HG03139 (cell line): ENCODE measurements at regions not wholly inside any gene's neighbourhood (a gene's known extent, or its start where the extent isn't known, plus 50 kb on each side); places are given as distances from the start of the nearest gene placed in this dataset.
A peak's percentile ranks its signal among the peaks of the same experiment; 100 is the strongest.
"Not testable (repeated sequence)": the region's sequence is repeated elsewhere in the genome, so short reads cannot be mapped to it uniquely, and the experiment has no call there.

Experiments
- ATAC-seq: cut with Tn5 transposase; IDR thresholded peaks from one replicate; pipeline ENCODE4 v1.9.1; 2021; ENCODE audit not compliant: unreplicated experiment

- ATAC-seq = peak; percentile 74
Observed at GRCh38 chr6:27132532-27133280, 114.8 kb upstream of the PRSS16 start.

DNA sequence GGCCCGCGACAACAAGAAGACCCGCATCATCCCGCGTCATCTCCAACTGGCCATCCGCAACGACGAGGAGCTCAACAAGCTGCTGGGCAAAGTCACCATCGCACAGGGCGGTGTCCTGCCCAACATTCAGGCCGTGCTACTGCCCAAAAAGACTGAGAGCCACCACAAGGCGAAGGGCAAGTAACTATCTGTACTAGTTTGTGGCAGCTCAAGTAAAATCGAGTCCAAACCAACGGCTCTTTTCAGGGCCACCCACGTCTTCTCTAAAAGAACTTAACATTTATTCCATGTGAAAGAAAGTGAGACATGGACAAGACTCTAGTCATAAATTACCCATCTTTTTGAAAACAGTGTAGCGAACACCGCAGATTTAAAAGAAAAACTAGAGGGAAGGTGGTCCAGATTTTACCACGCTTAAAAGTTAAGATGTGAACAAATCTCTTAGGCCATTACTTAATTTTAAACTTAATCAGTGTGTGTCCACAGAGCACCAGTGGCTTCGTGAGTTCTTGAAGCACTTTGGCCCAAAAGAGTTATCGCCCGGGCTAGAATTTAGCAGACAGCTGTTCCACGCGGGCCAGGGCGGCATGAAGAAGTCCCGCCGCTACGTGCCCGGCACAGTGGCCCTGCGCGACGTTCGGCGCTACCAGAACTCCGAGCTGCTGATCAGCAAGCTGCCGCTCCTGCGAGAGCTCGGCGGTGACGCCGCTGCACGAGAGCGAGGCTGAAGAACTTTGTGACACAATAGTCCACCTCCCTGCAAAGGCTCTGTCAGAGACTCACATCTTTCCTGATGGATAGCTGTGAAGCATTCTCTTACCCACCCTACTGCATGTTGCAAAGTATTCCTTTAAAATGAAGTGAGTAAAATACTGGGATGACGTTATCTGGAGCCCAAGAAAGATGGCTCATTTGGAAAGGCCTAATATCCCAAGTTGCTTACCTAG is 113.9 kb upstream of the PRSS16 start:
- no peak for ATAC-seq

DNA sequence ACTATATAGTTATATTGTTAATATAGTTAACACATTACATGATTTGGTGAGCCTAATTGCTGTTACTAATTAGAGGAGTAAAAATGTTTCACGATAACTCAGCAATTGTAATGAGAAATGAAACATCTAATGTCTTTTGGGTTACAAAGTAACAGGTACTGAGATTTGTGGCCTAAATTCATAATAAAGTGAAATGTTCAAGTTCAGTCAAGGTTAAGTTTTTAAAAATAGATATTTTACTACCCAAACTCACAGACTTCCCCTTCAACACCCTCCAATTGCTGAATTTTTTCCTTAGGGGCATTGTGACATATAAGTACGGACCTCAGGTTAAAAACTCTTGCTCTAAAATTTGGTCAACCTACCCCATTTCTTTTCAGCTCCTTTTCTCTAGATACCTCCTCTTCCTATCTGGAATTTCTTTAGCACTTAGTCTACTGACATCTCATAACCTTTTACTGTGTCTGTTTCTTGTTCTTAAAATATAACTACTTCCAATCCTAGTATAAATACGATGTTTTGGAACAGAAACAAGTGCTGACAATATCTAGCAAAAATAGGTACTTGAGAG is 112.3 kb upstream of the PRSS16 start:
- ATAC-seq = no peak

DNA sequence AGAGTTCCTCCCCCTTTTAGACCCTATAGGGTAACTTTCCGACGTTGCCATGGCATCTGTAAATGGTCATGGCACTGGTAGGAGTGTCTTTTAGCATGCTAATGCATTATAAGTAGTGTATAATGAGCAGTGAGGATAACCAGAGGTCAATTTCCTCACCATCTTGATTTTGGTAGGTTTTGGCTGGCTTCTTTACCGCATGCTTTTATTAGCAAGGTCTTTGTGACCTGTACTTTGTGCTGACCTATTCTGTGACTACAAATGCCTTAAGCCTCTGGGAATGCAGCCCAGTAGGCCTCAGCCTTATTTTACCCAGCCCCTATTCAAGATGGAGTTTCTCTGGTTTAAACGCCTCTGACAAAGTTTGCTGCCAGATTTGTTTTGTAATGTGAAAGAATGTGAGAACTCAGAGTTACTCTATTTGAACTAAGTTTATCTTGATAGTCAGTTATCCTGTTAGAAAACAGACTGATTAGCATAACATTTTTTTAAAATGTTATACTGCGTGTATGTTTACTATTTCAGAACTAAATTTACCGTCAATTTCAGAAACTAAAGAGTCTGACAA is 111.3 kb upstream of the PRSS16 start:
- no peak for ATAC-seq

DNA sequence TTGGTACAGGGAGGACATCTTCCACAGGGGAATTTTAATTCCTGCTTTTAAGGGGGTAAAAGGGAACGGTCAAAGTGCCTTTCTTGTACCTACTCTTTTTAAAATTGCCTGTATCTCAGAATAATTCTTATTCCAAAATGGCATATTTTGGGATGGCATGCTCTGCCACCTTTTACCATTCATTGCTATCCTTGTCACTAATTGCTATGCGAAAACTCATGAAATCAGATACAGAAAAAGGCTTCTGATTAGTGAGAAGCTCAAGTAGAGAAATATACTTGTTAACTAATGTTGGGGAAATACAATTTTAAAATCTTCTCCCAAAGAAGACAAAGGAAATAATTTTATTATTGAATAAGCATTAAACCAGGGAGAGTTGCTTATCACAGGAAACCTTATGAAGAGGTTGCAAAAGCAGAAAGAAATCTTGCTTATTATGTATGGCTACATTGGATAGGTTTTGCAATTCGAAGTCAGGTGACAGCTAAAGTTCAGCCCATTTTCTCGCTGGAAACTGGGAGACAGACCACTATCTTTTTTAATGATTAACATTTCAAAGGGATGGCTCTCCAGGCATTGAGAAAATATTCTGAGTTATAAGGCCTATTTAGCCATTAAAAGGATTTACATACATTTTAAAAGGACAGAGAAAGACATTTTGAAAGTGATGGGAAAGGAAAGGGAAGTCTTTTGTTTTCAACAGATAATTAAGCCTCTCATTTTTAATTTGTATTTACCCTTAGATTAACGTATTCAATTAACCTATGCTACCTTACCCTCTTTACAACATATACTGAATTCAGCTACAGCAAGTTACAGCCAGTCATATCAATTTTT is 110.3 kb upstream of the PRSS16 start:
- no peak for ATAC-seq

- no peak for ATAC-seq
Observed at GRCh38 chr6:27138406-27138805, 109.1 kb upstream of the PRSS16 start.

DNA sequence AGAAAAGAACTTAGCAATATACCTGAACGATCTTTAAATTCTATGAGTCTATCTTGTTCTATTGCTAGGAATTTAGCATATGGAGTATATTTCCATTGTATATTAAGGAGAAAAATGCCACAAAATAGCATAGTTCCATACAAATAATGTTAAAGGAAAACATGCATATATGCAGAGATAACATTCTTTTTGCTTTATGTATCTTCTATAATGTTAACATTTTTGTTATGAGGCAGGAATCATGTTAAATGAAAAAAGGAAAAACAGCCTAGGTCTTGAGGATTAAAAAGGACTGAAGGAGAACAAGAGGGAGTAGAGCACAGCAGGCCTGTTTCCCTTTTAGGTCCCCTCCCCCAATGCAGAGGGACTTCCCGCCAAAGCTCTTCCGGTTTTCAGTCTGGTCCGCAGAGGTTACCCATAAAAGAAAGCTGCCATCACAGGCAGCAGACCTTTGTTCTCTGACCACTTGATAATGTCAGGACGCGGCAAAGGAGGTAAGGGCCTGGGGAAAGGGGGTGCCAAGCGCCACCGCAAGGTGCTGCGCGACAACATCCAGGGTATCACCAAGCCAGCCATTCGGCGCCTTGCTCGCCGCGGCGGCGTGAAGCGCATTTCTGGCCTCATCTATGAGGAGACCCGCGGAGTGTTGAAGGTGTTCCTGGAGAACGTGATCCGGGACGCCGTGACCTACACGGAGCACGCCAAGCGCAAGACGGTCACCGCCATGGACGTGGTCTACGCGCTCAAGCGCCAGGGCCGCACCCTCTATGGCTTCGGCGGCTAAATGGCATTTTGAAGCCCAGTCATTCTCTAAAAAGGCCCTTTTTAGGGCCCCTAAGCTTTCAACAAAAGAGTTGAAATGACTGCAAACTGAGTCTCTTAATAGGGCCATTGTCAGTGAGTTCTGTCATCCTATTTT is 108.4 kb upstream of the PRSS16 start:
- peak; percentile 42 for ATAC-seq

DNA sequence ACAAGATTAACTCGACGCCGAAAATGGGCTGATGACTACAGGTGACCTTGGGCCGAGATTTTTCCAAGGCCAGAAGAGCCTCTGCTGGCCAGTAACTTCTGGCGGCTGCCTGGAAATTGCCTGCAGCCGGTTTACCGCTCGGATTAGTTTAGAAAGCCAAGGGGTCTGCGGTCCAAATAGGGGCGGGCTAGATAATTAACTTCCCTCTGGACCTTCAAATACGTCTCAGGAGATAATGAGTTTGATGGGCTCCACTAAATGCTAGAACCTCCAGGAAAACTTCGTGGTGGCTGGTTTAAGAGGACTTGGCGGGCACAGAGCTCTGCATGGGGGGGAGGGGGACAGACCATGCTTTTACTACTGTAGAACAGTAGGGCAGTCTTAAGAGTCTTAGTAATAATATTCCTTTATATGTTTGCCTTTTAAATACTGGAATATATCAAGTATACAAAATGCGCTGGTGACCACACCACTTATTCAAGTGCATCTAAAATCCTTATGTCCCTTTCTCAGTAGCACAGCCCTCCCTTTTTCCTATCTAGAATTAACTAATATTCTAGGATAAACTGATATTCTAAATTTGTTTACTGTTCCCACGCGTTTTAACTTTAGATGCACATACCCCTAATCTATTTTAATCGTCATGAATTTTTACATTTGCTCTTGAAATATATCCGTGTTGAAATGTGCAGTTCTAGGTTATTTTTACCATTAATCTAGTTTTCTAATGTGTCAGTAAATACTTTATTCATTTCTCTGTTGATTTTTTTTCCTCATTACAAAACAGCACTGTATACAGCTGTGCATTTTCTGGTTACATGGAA is 107.5 kb upstream of the PRSS16 start:
- peak; percentile 19 for ATAC-seq

DNA sequence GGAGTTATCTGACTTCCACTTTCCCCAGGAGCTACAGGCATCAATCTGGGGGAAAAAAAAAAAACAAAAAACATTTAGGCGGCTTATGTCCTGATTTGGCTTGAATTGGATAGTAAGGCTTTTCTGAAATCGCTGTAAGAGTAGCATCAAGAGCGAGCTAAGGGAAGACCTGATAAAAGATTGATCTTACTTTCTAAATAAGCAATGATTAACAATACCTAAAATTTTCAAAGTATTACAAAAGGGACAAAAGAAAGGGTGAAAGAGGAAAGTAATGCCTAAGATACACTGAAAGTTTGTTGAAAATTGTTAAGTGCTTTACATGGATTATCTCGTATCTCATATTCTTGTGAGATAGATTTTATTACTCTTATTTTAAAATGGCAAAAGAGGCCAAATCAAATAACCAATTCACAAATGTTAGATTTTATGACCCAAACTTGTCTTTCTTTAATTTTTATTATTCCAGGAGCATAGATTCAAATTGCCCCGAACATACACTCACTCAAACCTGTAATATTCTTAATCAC is 106.4 kb upstream of the PRSS16 start:
- no peak for ATAC-seq

DNA sequence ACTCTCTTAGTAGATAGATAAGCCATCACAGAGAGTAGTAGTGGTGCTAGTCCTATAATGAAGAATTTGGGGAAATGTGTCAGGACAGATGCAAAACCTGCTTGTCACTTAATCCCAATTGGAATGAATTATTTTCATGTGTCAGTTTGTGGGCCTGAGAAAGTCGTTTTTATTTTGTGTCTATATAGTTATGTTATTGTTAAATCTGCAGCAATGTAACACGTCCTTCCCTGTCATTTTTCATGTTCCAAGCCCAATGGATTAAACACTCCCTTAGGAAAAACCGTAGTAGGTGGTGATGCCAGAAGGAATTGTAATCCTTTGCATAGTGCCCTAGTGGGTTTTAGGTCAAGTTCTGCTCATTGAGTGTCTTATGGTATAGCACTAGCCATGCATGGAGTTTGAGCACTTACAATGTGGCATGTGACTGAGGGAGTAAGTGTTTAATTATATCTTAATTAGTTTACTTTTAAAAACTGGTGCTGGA is 105.9 kb upstream of the PRSS16 start:
- ATAC-seq = no peak

GRCh38 chr6:27143020-27143388 is 104.5 kb upstream of the PRSS16 start:
- ATAC-seq = not testable (repeated sequence)

DNA sequence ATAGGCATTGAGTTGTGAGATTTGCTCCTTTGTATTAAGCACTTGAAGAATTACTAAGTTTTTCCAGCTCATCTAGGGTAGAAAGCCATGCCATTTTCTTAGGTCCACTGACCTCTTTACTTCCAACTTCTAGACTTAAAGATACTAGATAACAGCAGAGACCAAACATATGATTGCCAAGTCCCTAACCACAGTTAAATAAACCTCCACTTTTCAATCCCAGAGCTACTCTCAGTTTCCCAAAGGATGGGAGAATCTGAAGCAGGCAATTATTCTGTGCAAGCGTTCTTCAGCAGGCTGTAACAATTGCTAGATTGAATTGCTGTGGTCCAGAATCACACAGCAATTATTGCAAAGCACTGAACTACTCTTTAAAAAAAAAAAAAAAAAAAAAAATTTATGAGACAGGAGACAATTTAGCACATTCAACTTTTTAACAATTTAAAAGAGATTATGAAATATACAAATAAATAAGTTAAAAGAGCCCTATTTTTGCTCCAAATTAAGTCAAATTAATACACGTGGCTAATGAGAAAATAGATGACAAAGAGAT is 104.0 kb upstream of the PRSS16 start:
- no peak for ATAC-seq

DNA sequence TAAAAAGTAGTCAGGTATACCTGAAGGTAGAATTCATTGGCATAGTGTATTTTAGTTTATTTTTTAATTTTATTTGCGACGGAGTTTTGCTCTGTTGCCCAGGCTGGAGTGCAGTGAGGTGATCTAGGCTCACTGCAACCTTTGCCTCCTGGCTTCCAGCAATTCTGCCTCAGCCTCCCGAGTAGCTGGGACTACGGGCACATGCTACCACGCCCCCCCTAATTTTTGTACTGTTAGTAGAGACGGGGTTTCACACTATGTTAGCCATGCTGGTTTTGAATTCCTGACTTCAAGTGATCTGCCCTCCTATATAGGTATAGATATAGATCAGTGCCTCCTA is 102.8 kb upstream of the PRSS16 start:
- ATAC-seq = no peak

GRCh38 chr6:27145731-27146455 is 101.6 kb upstream of the PRSS16 start:
- peak; percentile 26 for ATAC-seq

- ATAC-seq = not testable (repeated sequence)
Observed at GRCh38 chr6:27146456-27146705, 101.1 kb upstream of the PRSS16 start.

- peak; percentile 57 for ATAC-seq
Observed at GRCh38 chr6:27146706-27147505, 100.6 kb upstream of the PRSS16 start.

- no peak for ATAC-seq
Observed at GRCh38 chr6:27148404-27148795, 99.1 kb upstream of the PRSS16 start.
